ENCODE measurements at regions not wholly inside any gene's neighbourhood (a gene's known extent, or its start where the extent isn't known, plus 50 kb on each side); places are given as distances from the start of the nearest gene placed in this dataset.

DNA sequence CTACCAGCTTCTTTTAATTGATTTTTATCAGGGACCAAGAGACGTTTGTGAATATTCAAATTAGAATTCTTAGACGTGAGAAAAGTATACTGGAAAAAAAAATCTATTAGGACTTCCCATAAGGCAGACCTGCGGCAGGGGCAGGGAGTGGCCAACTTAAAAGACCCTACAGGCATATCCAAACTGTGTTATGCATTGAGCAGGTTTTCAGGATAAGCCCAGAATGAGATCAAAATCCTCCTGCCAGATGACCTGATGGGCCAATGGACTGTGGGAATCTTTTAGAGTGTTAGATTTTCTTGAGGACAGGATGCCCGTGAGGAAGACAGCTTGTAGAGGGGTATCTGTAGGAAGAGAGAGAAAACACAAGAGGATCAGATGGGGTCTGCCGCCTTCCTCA, 391.5 kb downstream of the CD83 start:
- TF ChIP-seq, protein P1, sequence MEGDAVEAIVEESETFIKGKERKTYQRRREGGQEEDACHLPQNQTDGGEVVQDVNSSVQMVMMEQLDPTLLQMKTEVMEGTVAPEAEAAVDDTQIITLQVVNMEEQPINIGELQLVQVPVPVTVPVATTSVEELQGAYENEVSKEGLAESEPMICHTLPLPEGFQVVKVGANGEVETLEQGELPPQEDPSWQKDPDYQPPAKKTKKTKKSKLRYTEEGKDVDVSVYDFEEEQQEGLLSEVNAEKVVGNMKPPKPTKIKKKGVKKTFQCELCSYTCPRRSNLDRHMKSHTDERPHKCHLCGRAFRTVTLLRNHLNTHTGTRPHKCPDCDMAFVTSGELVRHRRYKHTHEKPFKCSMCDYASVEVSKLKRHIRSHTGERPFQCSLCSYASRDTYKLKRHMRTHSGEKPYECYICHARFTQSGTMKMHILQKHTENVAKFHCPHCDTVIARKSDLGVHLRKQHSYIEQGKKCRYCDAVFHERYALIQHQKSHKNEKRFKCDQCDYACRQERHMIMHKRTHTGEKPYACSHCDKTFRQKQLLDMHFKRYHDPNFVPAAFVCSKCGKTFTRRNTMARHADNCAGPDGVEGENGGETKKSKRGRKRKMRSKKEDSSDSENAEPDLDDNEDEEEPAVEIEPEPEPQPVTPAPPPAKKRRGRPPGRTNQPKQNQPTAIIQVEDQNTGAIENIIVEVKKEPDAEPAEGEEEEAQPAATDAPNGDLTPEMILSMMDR (IDR thresholded peaks at IDR 0.05; ENCODE audit: low read depth, low read length, poor library complexity, severe bottlenecking) = no peak
- TF ChIP-seq EZH2phosphoT487 (IDR thresholded peaks at IDR 0.05; ENCODE audit: borderline replicate concordance, low read length) = no peak
